ENCODE measurements at regions not wholly inside any gene's neighbourhood (a gene's known extent, or its start where the extent isn't known, plus 50 kb on each side); places are given as distances from the start of the nearest gene placed in this dataset.
"Not testable (repeated sequence)": the region's sequence is repeated elsewhere in the genome, so short reads cannot be mapped to it uniquely, and the experiment has no call there.

GRCh38 chr1:206302056-206302455, 98.7 kb downstream of the SRGAP2 start:
- H3K4me3 ChIP-seq (ENCODE audit: insufficient read depth, low read length); H2AFZ ChIP-seq (ENCODE audit: low read length); H4K20me1 ChIP-seq (ENCODE audit: insufficient read depth, low read length); H3K79me2 ChIP-seq (ENCODE audit: insufficient read depth, low read length); H3K27ac ChIP-seq (ENCODE audit: low read depth, low read length); H3K36me3 ChIP-seq (ENCODE audit: insufficient read depth, low read length); DNase-seq (ENCODE audit: insufficient read length, low spot score, missing footprints); H3K4me1 ChIP-seq (ENCODE audit: insufficient read depth, low read length); H3K9me3 ChIP-seq (ENCODE audit: low read depth, low read length); H3K4me2 ChIP-seq (ENCODE audit: insufficient read depth, low read length); H3K27me3 ChIP-seq (ENCODE audit: insufficient read depth, low read length): not testable (repeated sequence)

DNA sequence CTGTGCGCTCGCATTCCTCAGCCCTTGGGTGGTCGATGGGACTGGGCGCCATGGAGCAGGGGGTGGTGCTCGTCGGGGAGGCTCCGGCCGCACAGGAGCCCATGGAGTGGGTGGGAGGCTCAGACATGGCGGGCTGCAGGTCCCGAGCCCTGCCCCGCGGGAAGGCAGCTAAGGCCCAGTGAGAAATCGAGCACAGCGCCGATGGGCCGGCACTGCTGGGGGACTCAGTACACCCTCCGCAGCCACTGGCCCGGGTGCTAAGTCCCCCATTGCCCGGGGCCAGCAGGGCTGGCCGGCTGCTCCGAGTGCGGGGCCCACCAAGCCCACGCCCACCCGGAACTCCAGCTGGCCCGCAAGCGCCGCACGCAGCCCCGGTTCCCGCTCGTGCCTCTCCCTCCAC, 104.1 kb downstream of the SRGAP2 start:
- not testable (repeated sequence) for H3K27ac ChIP-seq (ENCODE audit: low read depth, low read length); H3K4me3 ChIP-seq (ENCODE audit: insufficient read depth, low read length); DNase-seq (ENCODE audit: insufficient read length, low spot score, missing footprints); H3K36me3 ChIP-seq (ENCODE audit: insufficient read depth, low read length); H4K20me1 ChIP-seq (ENCODE audit: insufficient read depth, low read length); H2AFZ ChIP-seq (ENCODE audit: low read length); H3K4me1 ChIP-seq (ENCODE audit: insufficient read depth, low read length); H3K27me3 ChIP-seq (ENCODE audit: insufficient read depth, low read length); H3K9me3 ChIP-seq (ENCODE audit: low read depth, low read length); H3K4me2 ChIP-seq (ENCODE audit: insufficient read depth, low read length); H3K79me2 ChIP-seq (ENCODE audit: insufficient read depth, low read length)

DNA sequence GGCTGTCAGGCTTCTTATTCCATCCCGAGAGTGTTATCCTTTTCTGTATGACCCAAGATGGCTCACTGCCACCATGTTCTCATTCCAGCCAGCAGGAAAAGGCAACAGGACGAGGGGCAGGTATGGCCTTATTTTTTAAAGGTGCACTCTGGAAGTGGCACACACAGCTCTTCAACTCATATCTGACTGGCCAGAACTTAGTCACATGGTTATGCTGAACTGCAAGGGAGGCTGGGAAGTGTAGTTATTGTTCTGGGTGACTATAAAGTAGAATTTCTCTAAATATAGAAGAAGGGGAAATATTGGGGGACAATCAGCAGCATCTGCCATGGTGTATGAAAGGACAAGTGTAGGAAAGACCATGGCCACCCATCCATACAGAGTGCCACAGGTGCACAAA, 107.6 kb downstream of the SRGAP2 start:
- H3K9me3 ChIP-seq (ENCODE audit: low read depth, low read length); H3K27ac ChIP-seq (ENCODE audit: low read depth, low read length); H3K4me1 ChIP-seq (ENCODE audit: insufficient read depth, low read length); H4K20me1 ChIP-seq (ENCODE audit: insufficient read depth, low read length); DNase-seq (ENCODE audit: insufficient read length, low spot score, missing footprints); H3K36me3 ChIP-seq (ENCODE audit: insufficient read depth, low read length); H3K27me3 ChIP-seq (ENCODE audit: insufficient read depth, low read length); H2AFZ ChIP-seq (ENCODE audit: low read length); H3K79me2 ChIP-seq (ENCODE audit: insufficient read depth, low read length); H3K4me3 ChIP-seq (ENCODE audit: insufficient read depth, low read length); H3K4me2 ChIP-seq (ENCODE audit: insufficient read depth, low read length): not testable (repeated sequence)

- H3K9me3 ChIP-seq (ENCODE audit: low read depth, low read length); H2AFZ ChIP-seq (ENCODE audit: low read length); DNase-seq (ENCODE audit: insufficient read length, low spot score, missing footprints); H3K27ac ChIP-seq (ENCODE audit: low read depth, low read length); H3K27me3 ChIP-seq (ENCODE audit: insufficient read depth, low read length); H3K79me2 ChIP-seq (ENCODE audit: insufficient read depth, low read length); H3K4me1 ChIP-seq (ENCODE audit: insufficient read depth, low read length); H3K4me3 ChIP-seq (ENCODE audit: insufficient read depth, low read length); H4K20me1 ChIP-seq (ENCODE audit: insufficient read depth, low read length); H3K4me2 ChIP-seq (ENCODE audit: insufficient read depth, low read length); H3K36me3 ChIP-seq (ENCODE audit: insufficient read depth, low read length): not testable (repeated sequence)
These were observed 108.4 kb downstream of the SRGAP2 start for GRCh38 chr1:206311611-206312273.

DNA sequence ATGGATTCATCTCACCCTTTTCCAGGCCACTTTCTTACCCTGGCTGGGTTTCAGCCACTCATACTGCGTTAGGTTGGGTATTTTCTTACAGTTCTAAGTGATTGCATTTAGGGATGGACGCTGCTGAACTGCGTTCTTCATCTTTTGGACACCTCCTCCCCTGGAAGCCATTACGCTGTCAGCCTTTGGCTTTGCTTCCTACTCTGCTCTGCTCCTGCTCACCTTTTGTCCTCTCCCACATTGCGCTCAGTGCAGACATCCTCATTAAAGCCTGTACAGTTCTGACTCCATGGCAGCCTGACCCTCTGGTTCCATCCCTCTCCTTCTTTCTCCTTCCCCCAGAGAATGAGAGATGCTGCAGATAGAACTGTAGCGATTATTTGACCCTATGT, 108.9 kb downstream of the SRGAP2 start:
- not testable (repeated sequence) for DNase-seq (ENCODE audit: insufficient read length, low spot score, missing footprints); H3K4me3 ChIP-seq (ENCODE audit: insufficient read depth, low read length); H3K79me2 ChIP-seq (ENCODE audit: insufficient read depth, low read length); H3K4me2 ChIP-seq (ENCODE audit: insufficient read depth, low read length); H3K36me3 ChIP-seq (ENCODE audit: insufficient read depth, low read length); H3K27me3 ChIP-seq (ENCODE audit: insufficient read depth, low read length); H3K9me3 ChIP-seq (ENCODE audit: low read depth, low read length); H4K20me1 ChIP-seq (ENCODE audit: insufficient read depth, low read length); H3K4me1 ChIP-seq (ENCODE audit: insufficient read depth, low read length); H2AFZ ChIP-seq (ENCODE audit: low read length); H3K27ac ChIP-seq (ENCODE audit: low read depth, low read length)

DNA sequence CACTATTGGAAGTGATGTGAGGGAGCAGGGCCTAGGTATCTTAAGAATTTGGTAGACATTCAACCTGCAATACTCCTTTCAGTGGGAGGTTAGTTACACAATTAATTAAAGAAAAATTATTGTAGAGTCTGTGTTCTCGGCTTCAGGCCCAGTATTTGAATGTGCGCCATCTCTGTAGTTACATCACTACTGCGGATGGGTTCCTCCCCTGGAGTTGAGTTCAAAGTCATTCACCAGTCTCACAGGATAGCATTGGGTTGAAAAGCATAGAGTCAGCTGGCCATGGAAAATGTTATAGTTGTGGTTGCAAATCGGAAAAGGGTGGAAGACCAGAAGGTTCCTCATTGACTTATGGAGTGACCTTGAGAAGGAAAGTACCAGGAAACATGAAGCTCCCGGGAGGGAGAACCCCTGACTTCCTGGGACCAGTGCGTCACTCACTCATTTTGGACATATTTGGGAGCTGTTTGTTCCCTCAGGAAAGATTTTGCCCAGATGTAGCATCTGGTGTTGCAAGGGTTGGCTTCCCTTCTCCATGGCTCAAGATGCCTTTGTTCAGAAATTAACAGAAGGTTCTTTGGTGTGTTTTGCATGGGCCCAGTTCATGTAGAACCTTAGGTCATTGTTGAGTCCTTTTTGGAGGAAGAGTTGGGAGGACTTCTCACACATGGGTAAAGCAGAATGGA, 111.8 kb downstream of the SRGAP2 start:
- H3K9me3 ChIP-seq (ENCODE audit: low read depth, low read length); H3K4me2 ChIP-seq (ENCODE audit: insufficient read depth, low read length); H3K4me3 ChIP-seq (ENCODE audit: insufficient read depth, low read length); H2AFZ ChIP-seq (ENCODE audit: low read length); H3K79me2 ChIP-seq (ENCODE audit: insufficient read depth, low read length); H3K4me1 ChIP-seq (ENCODE audit: insufficient read depth, low read length); H4K20me1 ChIP-seq (ENCODE audit: insufficient read depth, low read length); H3K27me3 ChIP-seq (ENCODE audit: insufficient read depth, low read length); DNase-seq (ENCODE audit: insufficient read length, low spot score, missing footprints); H3K27ac ChIP-seq (ENCODE audit: low read depth, low read length); H3K36me3 ChIP-seq (ENCODE audit: insufficient read depth, low read length): not testable (repeated sequence)

GRCh38 chr1:206316901-206317300, 113.6 kb downstream of the SRGAP2 start:
- H4K20me1 ChIP-seq (ENCODE audit: insufficient read depth, low read length); DNase-seq (ENCODE audit: insufficient read length, low spot score, missing footprints); H3K79me2 ChIP-seq (ENCODE audit: insufficient read depth, low read length); H3K4me1 ChIP-seq (ENCODE audit: insufficient read depth, low read length); H3K36me3 ChIP-seq (ENCODE audit: insufficient read depth, low read length); H3K4me3 ChIP-seq (ENCODE audit: insufficient read depth, low read length); H3K4me2 ChIP-seq (ENCODE audit: insufficient read depth, low read length); H3K27me3 ChIP-seq (ENCODE audit: insufficient read depth, low read length); H3K27ac ChIP-seq (ENCODE audit: low read depth, low read length); H3K9me3 ChIP-seq (ENCODE audit: low read depth, low read length); H2AFZ ChIP-seq (ENCODE audit: low read length): not testable (repeated sequence)

- not testable (repeated sequence) for H3K27me3 ChIP-seq (ENCODE audit: insufficient read depth, low read length); H3K79me2 ChIP-seq (ENCODE audit: insufficient read depth, low read length); H4K20me1 ChIP-seq (ENCODE audit: insufficient read depth, low read length); H3K27ac ChIP-seq (ENCODE audit: low read depth, low read length); DNase-seq (ENCODE audit: insufficient read length, low spot score, missing footprints); H3K4me3 ChIP-seq (ENCODE audit: insufficient read depth, low read length); H3K9me3 ChIP-seq (ENCODE audit: low read depth, low read length); H3K4me1 ChIP-seq (ENCODE audit: insufficient read depth, low read length); H3K4me2 ChIP-seq (ENCODE audit: insufficient read depth, low read length); H3K36me3 ChIP-seq (ENCODE audit: insufficient read depth, low read length); H2AFZ ChIP-seq (ENCODE audit: low read length)
These were observed 114.7 kb downstream of the SRGAP2 start for GRCh38 chr1:206317878-206318514.

GRCh38 chr1:206320227-206320626, 116.9 kb downstream of the SRGAP2 start:
- H3K4me3 ChIP-seq (ENCODE audit: insufficient read depth, low read length); H2AFZ ChIP-seq (ENCODE audit: low read length); H3K4me2 ChIP-seq (ENCODE audit: insufficient read depth, low read length); H3K27ac ChIP-seq (ENCODE audit: low read depth, low read length); H3K36me3 ChIP-seq (ENCODE audit: insufficient read depth, low read length); H4K20me1 ChIP-seq (ENCODE audit: insufficient read depth, low read length); H3K79me2 ChIP-seq (ENCODE audit: insufficient read depth, low read length); H3K27me3 ChIP-seq (ENCODE audit: insufficient read depth, low read length); H3K9me3 ChIP-seq (ENCODE audit: low read depth, low read length); H3K4me1 ChIP-seq (ENCODE audit: insufficient read depth, low read length); DNase-seq (ENCODE audit: insufficient read length, low spot score, missing footprints): not testable (repeated sequence)

All from osteoblast (primary cell).